ENCODE measurements at regions not wholly inside any gene's neighbourhood (a gene's known extent, or its start where the extent isn't known, plus 50 kb on each side); places are given as distances from the start of the nearest gene placed in this dataset.
"Not testable (repeated sequence)": the region's sequence is repeated elsewhere in the genome, so short reads cannot be mapped to it uniquely, and the experiment has no call there.

- Histone ChIP-seq H3K4me1 (ENCODE audit: control insufficient read depth, insufficient read depth, low read length) (no peaks in the 10 kb centered on the region), H3K9ac (ENCODE audit: low read length) (no peak overlapping the region), H3K4me3 (ENCODE audit: low read length) (no peak overlapping the region), H3K9me3 (ENCODE audit: control insufficient read depth, low read length) (no peaks in the 10 kb centered on the region), H3K27me3 (ENCODE audit: control insufficient read depth, insufficient read depth, low read length) (no peaks in the 10 kb centered on the region), H3K36me3 (ENCODE audit: control insufficient read depth, insufficient read depth, low read length) (no peaks in the 10 kb centered on the region)
Measured at GRCh38 chr17:74141612-74142011, 61.9 kb upstream of the RPL38 start.

GRCh38 chr17:74143318-74143717, 60.2 kb upstream of the RPL38 start:
- H3K27me3 ChIP-seq (ENCODE audit: control insufficient read depth, insufficient read depth, low read length); H3K4me1 ChIP-seq (ENCODE audit: control insufficient read depth, insufficient read depth, low read length); H3K9me3 ChIP-seq (ENCODE audit: control insufficient read depth, low read length); H3K4me3 ChIP-seq (ENCODE audit: low read length); H3K9ac ChIP-seq (ENCODE audit: low read length); H3K36me3 ChIP-seq (ENCODE audit: control insufficient read depth, insufficient read depth, low read length): not testable (repeated sequence)

GRCh38 chr17:74145756-74146155, 57.7 kb upstream of the RPL38 start:
- Histone ChIP-seq H3K9me3 (ENCODE audit: control insufficient read depth, low read length) (no peaks in the 10 kb centered on the region), H3K27me3 (ENCODE audit: control insufficient read depth, insufficient read depth, low read length) (peaks cover 10% of the 10 kb centered on the region), H3K9ac (ENCODE audit: low read length) (no peak overlapping the region), H3K4me3 (ENCODE audit: low read length) (no peak overlapping the region), H3K4me1 (ENCODE audit: control insufficient read depth, insufficient read depth, low read length) (no peaks in the 10 kb centered on the region), H3K36me3 (ENCODE audit: control insufficient read depth, insufficient read depth, low read length) (no peaks in the 10 kb centered on the region)

GRCh38 chr17:74146196-74146595, 57.3 kb upstream of the RPL38 start:
- H3K36me3 ChIP-seq (ENCODE audit: control insufficient read depth, insufficient read depth, low read length), result no peaks in the 10 kb centered on the region
- H3K27me3 ChIP-seq (ENCODE audit: control insufficient read depth, insufficient read depth, low read length), result peaks cover 10% of the 10 kb centered on the region
- no peak overlapping the region for H3K9ac ChIP-seq (ENCODE audit: low read length)
- no peak overlapping the region for H3K4me3 ChIP-seq (ENCODE audit: low read length)
- no peaks in the 10 kb centered on the region for H3K9me3 ChIP-seq (ENCODE audit: control insufficient read depth, low read length)
- no peaks in the 10 kb centered on the region for H3K4me1 ChIP-seq (ENCODE audit: control insufficient read depth, insufficient read depth, low read length)

- peaks cover 10% of the 10 kb centered on the region for H3K27me3 ChIP-seq (ENCODE audit: control insufficient read depth, insufficient read depth, low read length)
- no peak overlapping the region for H3K9ac ChIP-seq (ENCODE audit: low read length)
- H3K4me3 ChIP-seq (ENCODE audit: low read length), result no peak overlapping the region
- H3K36me3 ChIP-seq (ENCODE audit: control insufficient read depth, insufficient read depth, low read length), result no peaks in the 10 kb centered on the region
- no peaks in the 10 kb centered on the region for H3K4me1 ChIP-seq (ENCODE audit: control insufficient read depth, insufficient read depth, low read length)
- no peaks in the 10 kb centered on the region for H3K9me3 ChIP-seq (ENCODE audit: control insufficient read depth, low read length)
Measured at GRCh38 chr17:74147056-74147835, 56.2 kb upstream of the RPL38 start.

- Histone ChIP-seq H3K27me3 (ENCODE audit: control insufficient read depth, insufficient read depth, low read length) (peaks cover 10% of the 10 kb centered on the region), H3K36me3 (ENCODE audit: control insufficient read depth, insufficient read depth, low read length) (no peaks in the 10 kb centered on the region), H3K9me3 (ENCODE audit: control insufficient read depth, low read length) (no peaks in the 10 kb centered on the region), H3K4me1 (ENCODE audit: control insufficient read depth, insufficient read depth, low read length) (no peaks in the 10 kb centered on the region), H3K9ac (ENCODE audit: low read length) (no peak overlapping the region), H3K4me3 (ENCODE audit: low read length) (no peak overlapping the region)
Measured at GRCh38 chr17:74147966-74148365, 55.5 kb upstream of the RPL38 start.

- Histone ChIP-seq H3K4me1 (ENCODE audit: control insufficient read depth, insufficient read depth, low read length) (no peaks in the 10 kb centered on the region), H3K9ac (ENCODE audit: low read length) (no peak overlapping the region), H3K36me3 (ENCODE audit: control insufficient read depth, insufficient read depth, low read length) (no peaks in the 10 kb centered on the region), H3K27me3 (ENCODE audit: control insufficient read depth, insufficient read depth, low read length) (peaks cover 10% of the 10 kb centered on the region), H3K9me3 (ENCODE audit: control insufficient read depth, low read length) (no peaks in the 10 kb centered on the region), H3K4me3 (ENCODE audit: low read length) (no peak overlapping the region)
Measured at GRCh38 chr17:74148446-74148845, 55.0 kb upstream of the RPL38 start.

- no peaks in the 10 kb centered on the region for H3K4me1 ChIP-seq (ENCODE audit: control insufficient read depth, insufficient read depth, low read length)
- H3K4me3 ChIP-seq (ENCODE audit: low read length), result no peak overlapping the region
- H3K36me3 ChIP-seq (ENCODE audit: control insufficient read depth, insufficient read depth, low read length), result no peaks in the 10 kb centered on the region
- peaks cover 10% of the 10 kb centered on the region for H3K27me3 ChIP-seq (ENCODE audit: control insufficient read depth, insufficient read depth, low read length)
- H3K9ac ChIP-seq (ENCODE audit: low read length), result no peak overlapping the region
- no peaks in the 10 kb centered on the region for H3K9me3 ChIP-seq (ENCODE audit: control insufficient read depth, low read length)
Measured at GRCh38 chr17:74148901-74149596, 54.4 kb upstream of the RPL38 start.

GRCh38 chr17:74149597-74150427, 53.7 kb upstream of the RPL38 start:
- H3K36me3 ChIP-seq (ENCODE audit: control insufficient read depth, insufficient read depth, low read length), result no peaks in the 10 kb centered on the region
- no peak overlapping the region for H3K4me3 ChIP-seq (ENCODE audit: low read length)
- peaks cover 10% of the 10 kb centered on the region for H3K27me3 ChIP-seq (ENCODE audit: control insufficient read depth, insufficient read depth, low read length)
- H3K9me3 ChIP-seq (ENCODE audit: control insufficient read depth, low read length), result no peaks in the 10 kb centered on the region
- no peak overlapping the region for H3K9ac ChIP-seq (ENCODE audit: low read length)
- H3K4me1 ChIP-seq (ENCODE audit: control insufficient read depth, insufficient read depth, low read length), result no peaks in the 10 kb centered on the region

GRCh38 chr17:74150428-74151025, 53.0 kb upstream of the RPL38 start:
- H3K36me3 ChIP-seq (ENCODE audit: control insufficient read depth, insufficient read depth, low read length), result no peaks in the 10 kb centered on the region
- H3K4me1 ChIP-seq (ENCODE audit: control insufficient read depth, insufficient read depth, low read length), result no peaks in the 10 kb centered on the region
- H3K4me3 ChIP-seq (ENCODE audit: low read length), result no peak overlapping the region
- H3K9ac ChIP-seq (ENCODE audit: low read length), result no peak overlapping the region
- peaks cover 10% of the 10 kb centered on the region for H3K27me3 ChIP-seq (ENCODE audit: control insufficient read depth, insufficient read depth, low read length)
- H3K9me3 ChIP-seq (ENCODE audit: control insufficient read depth, low read length), result no peaks in the 10 kb centered on the region

GRCh38 chr17:74151551-74152315, 51.7 kb upstream of the RPL38 start:
- Histone ChIP-seq H3K9ac (ENCODE audit: low read length) (no peak overlapping the region), H3K36me3 (ENCODE audit: control insufficient read depth, insufficient read depth, low read length) (no peaks in the 10 kb centered on the region), H3K27me3 (ENCODE audit: control insufficient read depth, insufficient read depth, low read length) (peaks cover 10% of the 10 kb centered on the region), H3K4me3 (ENCODE audit: low read length) (no peak overlapping the region), H3K9me3 (ENCODE audit: control insufficient read depth, low read length) (no peaks in the 10 kb centered on the region), H3K4me1 (ENCODE audit: control insufficient read depth, insufficient read depth, low read length) (no peaks in the 10 kb centered on the region)
